ENCODE measurements at regions not wholly inside any gene's neighbourhood (a gene's known extent, or its start where the extent isn't known, plus 50 kb on each side); places are given as distances from the start of the nearest gene placed in this dataset.

GRCh38 chr5:173479711-173480110 is 136.7 kb downstream of the BOD1 start:
- no peak overlapping the region for H2AK5ac ChIP-seq (ENCODE audit: low read length)
- H3K14ac ChIP-seq (ENCODE audit: low read length): no peak overlapping the region
- DNase-seq: no peak
- no peaks in the 10 kb centered on the region for H3K79me1 ChIP-seq (ENCODE audit: low read length)
- H3K27me3 ChIP-seq (ENCODE audit: insufficient read depth, low read length): no peaks in the 10 kb centered on the region
- no peak overlapping the region for H3K4ac ChIP-seq (ENCODE audit: low read depth, low read length)
- H2AFZ ChIP-seq (ENCODE audit: insufficient read depth, low read length, poor library complexity): no peak overlapping the region
- no CpG with 5 or more reads among the region's 3 CpGs for WGBS (ENCODE audit: extremely low coverage, insufficient coverage, insufficient read length)
- no peak overlapping the region for H2BK5ac ChIP-seq (ENCODE audit: low read depth, low read length, poor library complexity)
- no peak overlapping the region for H3K4me2 ChIP-seq (ENCODE audit: low read length)
- no peaks in the 10 kb centered on the region for H3K79me2 ChIP-seq (ENCODE audit: control insufficient read depth, insufficient read depth, low read length, poor library complexity)
- peaks cover 2% of the 10 kb centered on the region for H3K9me3 ChIP-seq (ENCODE audit: insufficient read depth, low read depth, low read length)
- H3K27ac ChIP-seq (ENCODE audit: low read depth, low read length): no peak overlapping the region
- no peak overlapping the region for H3K9ac ChIP-seq (ENCODE audit: low read length)
- no peaks in the 10 kb centered on the region for H3K36me3 ChIP-seq (ENCODE audit: control insufficient read depth in 1 of 2, insufficient read depth in 2 of 2, low read length in 2 of 2)
- H3K18ac ChIP-seq (ENCODE audit: low read length): no peak overlapping the region
- H3K4me1 ChIP-seq (ENCODE audit: control insufficient read depth in 1 of 2, insufficient read depth in 2 of 2, low read length in 2 of 2): no peaks in the 10 kb centered on the region
- no peak overlapping the region for H4K91ac ChIP-seq (ENCODE audit: low read depth, low read length)
- H2BK12ac ChIP-seq (ENCODE audit: low read length): no peak overlapping the region
- no peak overlapping the region for H4K12ac ChIP-seq (ENCODE audit: low read depth, low read length)
- no peak overlapping the region for H3K23ac ChIP-seq (ENCODE audit: low read length)
- no peak overlapping the region for H2BK120ac ChIP-seq (ENCODE audit: insufficient read depth, low read length, poor library complexity)
- no peak overlapping the region for H3K4me3 ChIP-seq (ENCODE audit: low read depth, low read length)
- H4K8ac ChIP-seq (ENCODE audit: low read depth, low read length): no peak overlapping the region

- Histone ChIP-seq H3K23ac (ENCODE audit: low read length) (no peak overlapping the region), H3K4me2 (ENCODE audit: low read length) (no peak overlapping the region), H2BK5ac (ENCODE audit: low read depth, low read length, poor library complexity) (no peak overlapping the region), H3K79me1 (ENCODE audit: low read length) (no peaks in the 10 kb centered on the region), H4K91ac (ENCODE audit: low read depth, low read length) (no peak overlapping the region), H3K4me3 (ENCODE audit: low read depth, low read length) (no peak overlapping the region), H3K9me3 (ENCODE audit: insufficient read depth, low read depth, low read length) (peaks cover 2% of the 10 kb centered on the region), H3K9ac (ENCODE audit: low read length) (no peak overlapping the region), H4K8ac (ENCODE audit: low read depth, low read length) (no peak overlapping the region), H3K14ac (ENCODE audit: low read length) (no peak overlapping the region), H3K27me3 (ENCODE audit: insufficient read depth, low read length) (no peaks in the 10 kb centered on the region), H3K79me2 (ENCODE audit: control insufficient read depth, insufficient read depth, low read length, poor library complexity) (no peaks in the 10 kb centered on the region), H3K27ac (ENCODE audit: low read depth, low read length) (no peak overlapping the region), H2BK120ac (ENCODE audit: insufficient read depth, low read length, poor library complexity) (no peak overlapping the region), H3K4me1 (ENCODE audit: control insufficient read depth in 1 of 2, insufficient read depth in 2 of 2, low read length in 2 of 2) (no peaks in the 10 kb centered on the region), H2BK12ac (ENCODE audit: low read length) (no peak overlapping the region), H3K36me3 (ENCODE audit: control insufficient read depth in 1 of 2, insufficient read depth in 2 of 2, low read length in 2 of 2) (no peaks in the 10 kb centered on the region), H4K12ac (ENCODE audit: low read depth, low read length) (no peak overlapping the region), H2AK5ac (ENCODE audit: low read length) (no peak overlapping the region), H2AFZ (ENCODE audit: insufficient read depth, low read length, poor library complexity) (no peak overlapping the region), H3K4ac (ENCODE audit: low read depth, low read length) (no peak overlapping the region), H3K18ac (ENCODE audit: low read length) (no peak overlapping the region)
- no peak for DNase-seq
- WGBS (ENCODE audit: extremely low coverage, insufficient coverage, insufficient read length): no CpG with 5 or more reads among the region's 13 CpGs
Observed at GRCh38 chr5:173477345-173478040, 139.0 kb downstream of the BOD1 start.

- H2BK5ac ChIP-seq (ENCODE audit: low read depth, low read length, poor library complexity): no peak overlapping the region
- H3K36me3 ChIP-seq (ENCODE audit: control insufficient read depth in 1 of 2, insufficient read depth in 2 of 2, low read length in 2 of 2): no peaks in the 10 kb centered on the region
- no peaks in the 10 kb centered on the region for H3K79me1 ChIP-seq (ENCODE audit: low read length)
- no peak overlapping the region for H3K4ac ChIP-seq (ENCODE audit: low read depth, low read length)
- H3K79me2 ChIP-seq (ENCODE audit: control insufficient read depth, insufficient read depth, low read length, poor library complexity): no peaks in the 10 kb centered on the region
- H4K91ac ChIP-seq (ENCODE audit: low read depth, low read length): no peak overlapping the region
- H3K27me3 ChIP-seq (ENCODE audit: insufficient read depth, low read length): no peaks in the 10 kb centered on the region
- H3K4me1 ChIP-seq (ENCODE audit: control insufficient read depth in 1 of 2, insufficient read depth in 2 of 2, low read length in 2 of 2): no peaks in the 10 kb centered on the region
- no peak overlapping the region for H2BK120ac ChIP-seq (ENCODE audit: insufficient read depth, low read length, poor library complexity)
- no peak overlapping the region for H3K4me2 ChIP-seq (ENCODE audit: low read length)
- H3K14ac ChIP-seq (ENCODE audit: low read length): no peak overlapping the region
- no peak overlapping the region for H3K4me3 ChIP-seq (ENCODE audit: low read depth, low read length)
- H2AK5ac ChIP-seq (ENCODE audit: low read length): no peak overlapping the region
- H2AFZ ChIP-seq (ENCODE audit: insufficient read depth, low read length, poor library complexity): no peak overlapping the region
- no peak overlapping the region for H2BK12ac ChIP-seq (ENCODE audit: low read length)
- no peak overlapping the region for H4K12ac ChIP-seq (ENCODE audit: low read depth, low read length)
- DNase-seq: no peak
- H3K18ac ChIP-seq (ENCODE audit: low read length): no peak overlapping the region
- no peak overlapping the region for H3K9ac ChIP-seq (ENCODE audit: low read length)
- H3K27ac ChIP-seq (ENCODE audit: low read depth, low read length): no peak overlapping the region
- H4K8ac ChIP-seq (ENCODE audit: low read depth, low read length): no peak overlapping the region
- no CpG with 5 or more reads among the region's 2 CpGs for WGBS (ENCODE audit: extremely low coverage, insufficient coverage, insufficient read length)
- no peak overlapping the region for H3K23ac ChIP-seq (ENCODE audit: low read length)
- H3K9me3 ChIP-seq (ENCODE audit: insufficient read depth, low read depth, low read length): peaks cover 2% of the 10 kb centered on the region
Observed at GRCh38 chr5:173475780-173476179, 140.7 kb downstream of the BOD1 start.

- no peak overlapping the region for H3K4ac ChIP-seq (ENCODE audit: low read depth, low read length)
- no peak overlapping the region for H2BK5ac ChIP-seq (ENCODE audit: low read depth, low read length, poor library complexity)
- H4K12ac ChIP-seq (ENCODE audit: low read depth, low read length): no peak overlapping the region
- no peak overlapping the region for H3K27ac ChIP-seq (ENCODE audit: low read depth, low read length)
- H4K8ac ChIP-seq (ENCODE audit: low read depth, low read length): no peak overlapping the region
- no peaks in the 10 kb centered on the region for H3K27me3 ChIP-seq (ENCODE audit: insufficient read depth, low read length)
- H3K23ac ChIP-seq (ENCODE audit: low read length): no peak overlapping the region
- H4K91ac ChIP-seq (ENCODE audit: low read depth, low read length): no peak overlapping the region
- no peak overlapping the region for H3K14ac ChIP-seq (ENCODE audit: low read length)
- no peaks in the 10 kb centered on the region for H3K36me3 ChIP-seq (ENCODE audit: control insufficient read depth in 1 of 2, insufficient read depth in 2 of 2, low read length in 2 of 2)
- H3K4me1 ChIP-seq (ENCODE audit: control insufficient read depth in 1 of 2, insufficient read depth in 2 of 2, low read length in 2 of 2): no peaks in the 10 kb centered on the region
- H3K18ac ChIP-seq (ENCODE audit: low read length): no peak overlapping the region
- no CpG with 5 or more reads among the region's 5 CpGs for WGBS (ENCODE audit: extremely low coverage, insufficient coverage, insufficient read length)
- no peaks in the 10 kb centered on the region for H3K79me1 ChIP-seq (ENCODE audit: low read length)
- no peak overlapping the region for H2BK12ac ChIP-seq (ENCODE audit: low read length)
- no peak overlapping the region for H2BK120ac ChIP-seq (ENCODE audit: insufficient read depth, low read length, poor library complexity)
- H2AFZ ChIP-seq (ENCODE audit: insufficient read depth, low read length, poor library complexity): no peak overlapping the region
- no peak overlapping the region for H3K9ac ChIP-seq (ENCODE audit: low read length)
- H2AK5ac ChIP-seq (ENCODE audit: low read length): no peak overlapping the region
- peak; percentile 49 to 80 for DNase-seq
- H3K9me3 ChIP-seq (ENCODE audit: insufficient read depth, low read depth, low read length): peaks cover 2% of the 10 kb centered on the region
- no peak overlapping the region for H3K4me3 ChIP-seq (ENCODE audit: low read depth, low read length)
- no peaks in the 10 kb centered on the region for H3K79me2 ChIP-seq (ENCODE audit: control insufficient read depth, insufficient read depth, low read length, poor library complexity)
- H3K4me2 ChIP-seq (ENCODE audit: low read length): no peak overlapping the region
Observed at GRCh38 chr5:173474881-173475287, 141.6 kb downstream of the BOD1 start.
